ENCODE measurements at regions not wholly inside any gene's neighbourhood (a gene's known extent, or its start where the extent isn't known, plus 50 kb on each side); places are given as distances from the start of the nearest gene placed in this dataset.

- Histone ChIP-seq H2AFZ (ENCODE audit: low read depth) (no peak overlapping the region), H4K20me1 (ENCODE audit: insufficient read depth) (no peaks in the 10 kb centered on the region), H3K9me2 (no peaks in the 10 kb centered on the region), H3K79me2 (ENCODE audit: insufficient read depth) (no peaks in the 10 kb centered on the region), H3K27ac (ENCODE audit: low read depth in 2 of 2, low read length in 1 of 2) (no peak overlapping the region), H3K4me3 (ENCODE audit: low read depth in 2 of 2, low read length in 1 of 2) (no peak overlapping the region), H3F3A (replicated peaks; ENCODE audit: insufficient read depth) (no peaks in the 10 kb centered on the region), H3K9ac (no peak overlapping the region), H3K9me3 (no peaks in the 10 kb centered on the region), H3K36me3 (replicated peaks in 1 of 2; ENCODE audit: control insufficient read depth in 1 of 2, insufficient read depth in 2 of 2, low read length in 1 of 2) (no peaks in the 10 kb centered on the region), H3K4me2 (no peak overlapping the region), H3K27me3 (ENCODE audit: insufficient read depth) (no peaks in the 10 kb centered on the region), H3K4me1 (ENCODE audit: control insufficient read depth in 1 of 2, insufficient read depth in 2 of 2, low read depth in 1 of 2, low read length in 1 of 2) (no peaks in the 10 kb centered on the region)
- 2% methylated on average over 3 of the region's 3 CpGs for WGBS (ENCODE audit: low lambda C conversion rate)
- TF ChIP-seq RXRA (IDR thresholded peaks at IDR 0.05; ENCODE audit: borderline replicate concordance, low read depth) (no peak), ELF1 (IDR thresholded peaks at IDR 0.05) (no peak), CHD2 (IDR thresholded peaks at IDR 0.05; ENCODE audit: low read length, partially characterized antibody) (no peak), EP300 (IDR thresholded peaks at IDR 0.05; ENCODE audit: borderline replicate concordance in 1 of 2, low read depth in 1 of 2, low read length in 1 of 2) (no peak), IRF3 (IDR thresholded peaks at IDR 0.05; ENCODE audit: low read depth, low read length) (no peak), CTCF (IDR thresholded peaks at IDR 0.05) (no peak), TEAD4 (IDR thresholded peaks at IDR 0.05; ENCODE audit: borderline replicate concordance, insufficient read depth) (no peak), ZBTB33 (IDR thresholded peaks at IDR 0.05; ENCODE audit: borderline replicate concordance, low read depth) (no peak), TCF12 (IDR thresholded peaks at IDR 0.05) (no peak), FOXM1 (IDR thresholded peaks at IDR 0.05; ENCODE audit: low read depth) (no peak), RFX5 (IDR thresholded peaks at IDR 0.05; ENCODE audit: low read length) (no peak), SMC3 (IDR thresholded peaks at IDR 0.05; ENCODE audit: low read depth, low read length) (no peak), FOSL2 (IDR thresholded peaks at IDR 0.05; ENCODE audit: borderline replicate concordance, low read depth) (no peak)
- ChIA-PET CTCF (no interaction called here), POLR2A (no interaction called here)
- no peak for DNase-seq
Observed at GRCh38 chr6:19009769-19010168, 622.6 kb downstream of the RNF144B start.
